ENCODE measurements at regions not wholly inside any gene's neighbourhood (a gene's known extent, or its start where the extent isn't known, plus 50 kb on each side); places are given as distances from the start of the nearest gene placed in this dataset.
A peak's percentile ranks its signal among the peaks of the same experiment; 100 is the strongest.
"Not testable (repeated sequence)": the region's sequence is repeated elsewhere in the genome, so short reads cannot be mapped to it uniquely, and the experiment has no call there.

- DNase-seq (ENCODE audit: low read depth); H3K4me3 ChIP-seq (ENCODE audit: low read length): not testable (repeated sequence)
Observed at GRCh38 chrX:90848595-90848994, 586.0 kb upstream of the PABPC5 start.

- no peak for TF ChIP-seq CTCF (IDR thresholded peaks at IDR 0.05; ENCODE audit: insufficient read depth, low read depth, low read length, missing control alignments)
- no peak overlapping the region for H3K4me3 ChIP-seq (ENCODE audit: low read length)
- DNase-seq (ENCODE audit: low read depth): no peak
Observed at GRCh38 chrX:90883479-90883878, 551.2 kb upstream of the PABPC5 start.

- not testable (repeated sequence) for H3K4me3 ChIP-seq (ENCODE audit: low read length); DNase-seq (ENCODE audit: low read depth)
Observed at GRCh38 chrX:90914816-90915215, 519.8 kb upstream of the PABPC5 start.

- not testable (repeated sequence) for DNase-seq (ENCODE audit: low read depth)
Observed at GRCh38 chrX:90946870-90947269, 487.8 kb upstream of the PABPC5 start.

GRCh38 chrX:90995191-90995590 lies 439.4 kb upstream of the PABPC5 start:
- H3K4me3 ChIP-seq (ENCODE audit: low read length); DNase-seq (ENCODE audit: low read depth): not testable (repeated sequence)

More at GRCh38 chrX:90946870-90947269, 487.8 kb upstream of the PABPC5 start:
- H3K4me3 ChIP-seq (ENCODE audit: low read length): not testable (repeated sequence)

GRCh38 chrX:91018111-91018510 lies 416.5 kb upstream of the PABPC5 start:
- not testable (repeated sequence) for DNase-seq (ENCODE audit: low read depth); H3K4me3 ChIP-seq (ENCODE audit: low read length)

GRCh38 chrX:91039777-91040176 lies 394.9 kb upstream of the PABPC5 start:
- H3K4me3 ChIP-seq (ENCODE audit: low read length): no peak overlapping the region
- no peak for DNase-seq (ENCODE audit: low read depth)
- TF ChIP-seq CTCF (IDR thresholded peaks at IDR 0.05; ENCODE audit: insufficient read depth, low read depth, low read length, missing control alignments): no peak

- H3K4me3 ChIP-seq (ENCODE audit: low read length): no peak overlapping the region
- TF ChIP-seq CTCF (IDR thresholded peaks at IDR 0.05; ENCODE audit: insufficient read depth, low read depth, low read length, missing control alignments): no peak
- DNase-seq (ENCODE audit: low read depth): no peak
Observed at GRCh38 chrX:91066104-91066503, 368.5 kb upstream of the PABPC5 start.

- DNase-seq (ENCODE audit: low read depth): peak; percentile 28
- no peak for TF ChIP-seq CTCF (IDR thresholded peaks at IDR 0.05; ENCODE audit: insufficient read depth, low read depth, low read length, missing control alignments)
- H3K4me3 ChIP-seq (ENCODE audit: low read length): no peak overlapping the region
Observed at GRCh38 chrX:91079342-91080114, 355.1 kb upstream of the PABPC5 start.

GRCh38 chrX:91080822-91081221 lies 353.8 kb upstream of the PABPC5 start:
- no peak for DNase-seq (ENCODE audit: low read depth)
- no peak overlapping the region for H3K4me3 ChIP-seq (ENCODE audit: low read length)
- TF ChIP-seq CTCF (IDR thresholded peaks at IDR 0.05; ENCODE audit: insufficient read depth, low read depth, low read length, missing control alignments): no peak

Measured in epithelial cell of esophagus (primary cell).